Omental fat pad (tissue), 3 donors: ENCODE measurements at regions not wholly inside any gene's neighbourhood (a gene's known extent, or its start where the extent isn't known, plus 50 kb on each side); places are given as distances from the start of the nearest gene placed in this dataset.

Source experiments
- ATAC-seq: fragments of 150-250 bp; one replicate; pipeline ENCODE4 v1.9.1; 2016; ENCODE audit warnings: mild to moderate bottlenecking, moderate library complexity; ENCODE audit not compliant: low FRiP score
- DNase-seq: peaks from one replicate; pipeline ENCODE4 v3.0.0-alpha.2; 2019; ENCODE audit warnings: low spot score
- TF ChIP-seq, protein P1 (sequence below), 3 donors: fragments of 450-650 bp; IDR thresholded peaks; one replicate each; pipeline ENCODE4 v1.5.1; 2016 to 2017; ENCODE audit warnings: antibody characterized with exemption in 3 of 3, mild to moderate bottlenecking in 3 of 3, moderate library complexity in 2 of 3

DNA sequence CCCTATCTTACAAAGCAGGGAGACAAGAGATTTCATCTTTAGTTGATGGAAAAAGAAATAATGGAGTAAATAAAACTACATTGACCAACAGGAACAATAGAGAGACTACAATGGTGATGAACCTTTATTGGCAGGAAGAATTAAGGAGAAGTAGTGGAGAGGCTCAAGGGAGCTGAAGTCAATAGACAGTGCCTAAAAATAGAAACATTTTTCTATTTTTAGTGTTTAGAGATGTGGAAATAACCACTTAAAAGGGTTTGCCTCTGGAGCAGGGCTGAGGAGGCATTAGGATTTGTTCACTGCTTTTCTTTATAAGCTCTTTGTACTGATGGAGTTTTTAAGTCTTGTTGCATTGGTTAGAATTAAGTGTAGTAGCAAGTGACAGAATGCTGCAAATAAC, 98.4 kb upstream of the ERCC6L2 start:
- DNase-seq = no peak
- no peak for ATAC-seq
- TF ChIP-seq, protein P1, sequence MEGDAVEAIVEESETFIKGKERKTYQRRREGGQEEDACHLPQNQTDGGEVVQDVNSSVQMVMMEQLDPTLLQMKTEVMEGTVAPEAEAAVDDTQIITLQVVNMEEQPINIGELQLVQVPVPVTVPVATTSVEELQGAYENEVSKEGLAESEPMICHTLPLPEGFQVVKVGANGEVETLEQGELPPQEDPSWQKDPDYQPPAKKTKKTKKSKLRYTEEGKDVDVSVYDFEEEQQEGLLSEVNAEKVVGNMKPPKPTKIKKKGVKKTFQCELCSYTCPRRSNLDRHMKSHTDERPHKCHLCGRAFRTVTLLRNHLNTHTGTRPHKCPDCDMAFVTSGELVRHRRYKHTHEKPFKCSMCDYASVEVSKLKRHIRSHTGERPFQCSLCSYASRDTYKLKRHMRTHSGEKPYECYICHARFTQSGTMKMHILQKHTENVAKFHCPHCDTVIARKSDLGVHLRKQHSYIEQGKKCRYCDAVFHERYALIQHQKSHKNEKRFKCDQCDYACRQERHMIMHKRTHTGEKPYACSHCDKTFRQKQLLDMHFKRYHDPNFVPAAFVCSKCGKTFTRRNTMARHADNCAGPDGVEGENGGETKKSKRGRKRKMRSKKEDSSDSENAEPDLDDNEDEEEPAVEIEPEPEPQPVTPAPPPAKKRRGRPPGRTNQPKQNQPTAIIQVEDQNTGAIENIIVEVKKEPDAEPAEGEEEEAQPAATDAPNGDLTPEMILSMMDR (IDR thresholded peaks at IDR 0.05) = no peak

GRCh38 chr9:95776176-95776575, 99.3 kb upstream of the ERCC6L2 start:
- DNase-seq (no peak), ATAC-seq (no peak)
- TF ChIP-seq, protein P1 (IDR thresholded peaks at IDR 0.05) = no peak

GRCh38 chr9:95775191-95775590, 100.3 kb upstream of the ERCC6L2 start:
- DNase-seq (no peak), ATAC-seq (no peak)
- TF ChIP-seq, protein P1 (IDR thresholded peaks at IDR 0.05) = no peak

GRCh38 chr9:95773053-95773418, 102.5 kb upstream of the ERCC6L2 start:
- TF ChIP-seq, protein P1 (IDR thresholded peaks at IDR 0.05) = no peak

DNA sequence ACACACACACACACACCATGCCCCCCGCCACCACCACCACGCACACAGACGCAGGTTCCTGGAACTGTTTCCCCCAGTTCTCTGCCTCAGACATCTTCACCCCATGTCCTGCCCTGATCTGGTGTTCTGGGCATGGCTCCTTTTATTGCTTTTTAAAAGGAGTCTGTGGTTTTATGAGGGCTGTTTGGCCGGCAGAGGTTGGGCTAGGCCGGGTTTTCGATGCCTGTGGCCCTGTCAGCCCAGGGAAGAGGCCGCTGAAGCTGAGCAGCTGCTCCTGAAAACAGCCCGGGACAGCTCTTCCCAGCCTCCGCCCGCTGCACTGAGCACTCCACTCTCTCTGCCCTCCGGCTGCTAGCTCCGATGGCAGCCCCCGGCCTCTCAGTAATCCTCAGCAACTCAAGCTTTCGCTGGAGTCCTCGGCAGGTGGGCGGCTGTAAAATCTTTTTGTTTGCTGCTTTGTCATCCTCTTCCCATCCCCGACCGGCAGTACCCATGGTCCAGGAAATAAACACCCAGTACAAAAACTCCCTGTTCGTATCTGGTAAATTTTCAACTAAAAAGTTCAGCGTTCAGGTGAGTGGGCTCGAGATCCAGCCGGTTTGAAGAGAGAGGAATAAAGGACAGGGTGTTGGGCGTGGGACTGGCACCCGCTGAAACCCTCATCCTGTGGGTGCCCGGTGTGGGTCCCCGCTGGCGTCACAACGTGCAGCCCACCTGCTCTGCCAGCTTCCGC, 103.0 kb upstream of the ERCC6L2 start:
- DNase-seq (no peak), ATAC-seq (no peak)
- TF ChIP-seq, protein P1 (IDR thresholded peaks at IDR 0.05) = no peak

More at GRCh38 chr9:95773053-95773418, 102.5 kb upstream of the ERCC6L2 start:
- DNase-seq (no peak), ATAC-seq (no peak)

- ATAC-seq = no peak
- TF ChIP-seq, protein P1 (IDR thresholded peaks at IDR 0.05) = no peak
- no peak for DNase-seq
Measured at GRCh38 chr9:95771556-95772246, 103.8 kb upstream of the ERCC6L2 start.

DNA sequence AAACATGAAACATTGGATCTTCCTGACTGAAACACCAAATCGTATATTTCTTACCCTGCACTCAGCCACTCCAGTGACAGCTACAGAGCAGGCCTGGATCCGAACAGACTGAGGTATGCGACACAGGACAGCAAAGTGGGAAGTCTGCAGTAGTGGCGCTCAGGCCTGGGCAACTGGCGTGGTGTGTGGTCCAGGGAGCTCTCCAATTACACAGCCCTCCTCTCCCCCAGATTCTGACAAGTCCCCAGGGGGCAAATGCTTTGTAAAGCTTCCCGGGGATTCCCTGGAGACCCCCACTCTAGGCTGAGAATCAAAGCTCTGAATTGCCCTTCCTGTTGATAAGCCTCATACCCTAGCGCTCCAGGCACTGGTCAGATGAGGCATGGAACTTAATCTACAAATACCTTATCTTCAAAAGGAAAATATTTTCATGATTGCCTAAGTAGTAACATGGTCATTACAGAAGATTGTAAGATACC, 104.8 kb upstream of the ERCC6L2 start:
- no peak for DNase-seq
- TF ChIP-seq, protein P1 (IDR thresholded peaks at IDR 0.05) = no peak
- ATAC-seq = no peak
